Esophagus muscularis mucosa (tissue), 4 donors: ENCODE measurements at regions not wholly inside any gene's neighbourhood (a gene's known extent, or its start where the extent isn't known, plus 50 kb on each side); places are given as distances from the start of the nearest gene placed in this dataset.

Source experiments
- CTCF ChIP-seq, 3 experiments: fragments of 200-600 bp in 2 of 3; fragments of 450-650 bp in 1 of 3; sonication (generic) in 2 of 3; IDR thresholded peaks; one replicate each; pipeline ENCODE4 v1.5.1; 2017 to 2019; ENCODE audit warnings: antibody characterized with exemption in 3 of 3, mild to moderate bottlenecking in 2 of 3, moderate library complexity in 1 of 3
- EP300 ChIP-seq: sonication (generic); formaldehyde crosslinking; IDR thresholded peaks from one replicate; pipeline ENCODE4 v1.6.1; 2017; ENCODE audit warnings: antibody characterized with exemption
- POLR2A ChIP-seq: fragments of 450-650 bp; IDR thresholded peaks from one replicate; pipeline ENCODE4 v1.6.1; 2017; ENCODE audit warnings: antibody characterized with exemption, moderate library complexity, mild to moderate bottlenecking, low read depth

GRCh38 chr13:99125326-99125915, 75.2 kb upstream of the UBAC2 start:
- TF ChIP-seq EP300 (no peak), CTCF (IDR thresholded peaks at IDR 0.05) (no peak), POLR2A (no peak)
